Peyer's patch (tissue), 4 donors: ENCODE measurements at regions not wholly inside any gene's neighbourhood (a gene's known extent, or its start where the extent isn't known, plus 50 kb on each side); places are given as distances from the start of the nearest gene placed in this dataset.

Experiments used
- DNase-seq, 3 donors: peaks; one replicate each; pipeline ENCODE4 v3.0.0-alpha.2; 2017 to 2019
- H3K27ac ChIP-seq, 4 donors: fragments of 200-600 bp; sonication (generic); one replicate each; pipeline ENCODE4 v1.5.1; 2016 to 2019
- H3K27me3 ChIP-seq, 2 donors: fragments of 200-600 bp; sonication (generic); one replicate each; pipeline ENCODE4 v1.5.1; 2019
- H3K36me3 ChIP-seq, 3 donors: fragments of 200-600 bp; sonication (generic); one replicate each; pipeline ENCODE4 v1.5.1; 2016 to 2019
- H3K4me1 ChIP-seq, 4 donors: fragments of 200-600 bp; sonication (generic); one replicate each; pipeline ENCODE4 v1.5.1; 2016 to 2019
- H3K4me3 ChIP-seq, 4 donors: fragments of 200-600 bp; sonication (generic); 1 replicate in 3 of 4; 2 replicates in 1 of 4; pipeline ENCODE4 v1.5.1; 2016 to 2019; ENCODE audit warnings: mild to moderate bottlenecking in 1 of 4
- H3K9me3 ChIP-seq, 4 donors: fragments of 200-600 bp; sonication (generic); one replicate each; pipeline ENCODE4 v1.5.1; 2016 to 2019; ENCODE audit warnings: mild to moderate bottlenecking in 1 of 4
- POLR2A ChIP-seq, 2 donors: fragments of 450-650 bp; IDR thresholded peaks; one replicate each; pipeline ENCODE4 v1.5.1; 2017; ENCODE audit warnings: antibody characterized with exemption in 2 of 2, mild to moderate bottlenecking in 2 of 2, moderate library complexity in 2 of 2
- TF ChIP-seq, protein P1 (sequence below), 6 experiments: fragments of 450-650 bp in 4 of 6; fragments of 200-600 bp in 2 of 6; sonication (generic) in 1 of 6; IDR thresholded peaks; one replicate each; pipeline ENCODE4 v1.5.1; 2017 to 2019; ENCODE audit warnings: antibody characterized with exemption in 6 of 6, mild to moderate bottlenecking in 3 of 6, moderate library complexity in 1 of 6

DNA sequence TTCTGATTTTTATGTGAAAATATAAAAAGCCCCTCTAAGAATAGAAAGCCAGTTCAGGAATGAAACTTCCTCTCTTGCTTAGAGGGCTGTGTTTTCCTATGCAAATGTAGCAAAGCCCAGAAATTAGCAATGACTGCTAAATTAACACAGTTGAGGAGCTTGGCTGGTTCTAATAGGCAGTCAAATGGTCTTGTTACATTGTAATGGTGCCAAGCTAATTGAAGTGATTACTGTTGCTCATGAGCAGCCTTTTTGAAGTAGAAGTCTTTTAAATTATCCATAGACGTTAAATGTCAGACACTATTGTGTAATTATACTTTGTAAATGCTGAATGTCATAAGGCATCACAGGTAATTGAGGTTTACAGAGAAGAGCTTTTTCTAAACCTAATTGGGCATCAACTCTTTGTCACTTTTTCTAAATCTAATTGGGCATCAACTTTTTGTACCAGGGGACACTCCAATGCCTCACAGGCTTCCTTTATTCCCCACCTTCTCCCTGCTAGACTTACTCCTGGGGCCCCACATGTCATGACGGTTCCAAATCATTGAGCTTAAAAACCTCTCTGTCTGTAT, 229.1 kb downstream of the PSAT1 start:
- Histone ChIP-seq H3K4me3 (no peak overlapping the region), H3K27ac (no peak overlapping the region), H3K27me3 (no peaks in the 10 kb centered on the region), H3K9me3 (no peaks in the 10 kb centered on the region), H3K4me1 (no peaks in the 10 kb centered on the region), H3K36me3 (no peaks in the 10 kb centered on the region)
- TF ChIP-seq POLR2A (IDR thresholded peaks at IDR 0.05), result no peak
- TF ChIP-seq, protein P1, sequence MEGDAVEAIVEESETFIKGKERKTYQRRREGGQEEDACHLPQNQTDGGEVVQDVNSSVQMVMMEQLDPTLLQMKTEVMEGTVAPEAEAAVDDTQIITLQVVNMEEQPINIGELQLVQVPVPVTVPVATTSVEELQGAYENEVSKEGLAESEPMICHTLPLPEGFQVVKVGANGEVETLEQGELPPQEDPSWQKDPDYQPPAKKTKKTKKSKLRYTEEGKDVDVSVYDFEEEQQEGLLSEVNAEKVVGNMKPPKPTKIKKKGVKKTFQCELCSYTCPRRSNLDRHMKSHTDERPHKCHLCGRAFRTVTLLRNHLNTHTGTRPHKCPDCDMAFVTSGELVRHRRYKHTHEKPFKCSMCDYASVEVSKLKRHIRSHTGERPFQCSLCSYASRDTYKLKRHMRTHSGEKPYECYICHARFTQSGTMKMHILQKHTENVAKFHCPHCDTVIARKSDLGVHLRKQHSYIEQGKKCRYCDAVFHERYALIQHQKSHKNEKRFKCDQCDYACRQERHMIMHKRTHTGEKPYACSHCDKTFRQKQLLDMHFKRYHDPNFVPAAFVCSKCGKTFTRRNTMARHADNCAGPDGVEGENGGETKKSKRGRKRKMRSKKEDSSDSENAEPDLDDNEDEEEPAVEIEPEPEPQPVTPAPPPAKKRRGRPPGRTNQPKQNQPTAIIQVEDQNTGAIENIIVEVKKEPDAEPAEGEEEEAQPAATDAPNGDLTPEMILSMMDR (IDR thresholded peaks at IDR 0.05), result no peak
- DNase-seq, result no peak

DNA sequence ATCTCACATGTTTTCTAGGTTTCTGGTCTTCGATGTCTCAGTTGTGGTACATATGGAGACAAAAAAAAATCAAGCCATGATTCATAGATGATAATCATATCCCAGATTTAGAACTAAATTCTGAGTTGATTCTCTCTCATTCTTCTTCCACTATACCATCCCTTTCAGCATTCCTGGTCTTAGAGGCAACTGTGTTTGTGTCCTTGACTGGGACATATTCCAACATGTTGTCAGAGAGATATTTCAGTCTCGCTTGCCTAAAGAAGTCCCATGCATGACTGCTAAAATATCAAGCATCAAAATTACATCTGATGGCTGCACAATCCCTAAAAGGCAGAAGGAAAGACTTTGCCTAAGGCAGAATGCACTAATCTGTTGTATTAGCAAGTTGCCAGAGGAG, 236.6 kb downstream of the PSAT1 start:
- DNase-seq, result no peak
- Histone ChIP-seq H3K9me3 (no peaks in the 10 kb centered on the region), H3K4me3 (no peak overlapping the region), H3K36me3 (no peaks in the 10 kb centered on the region), H3K27me3 (no peaks in the 10 kb centered on the region), H3K4me1 (no peaks in the 10 kb centered on the region), H3K27ac (no peak overlapping the region)
- TF ChIP-seq, protein P1 (IDR thresholded peaks at IDR 0.05), result no peak
- no peak for TF ChIP-seq POLR2A (IDR thresholded peaks at IDR 0.05)

DNA sequence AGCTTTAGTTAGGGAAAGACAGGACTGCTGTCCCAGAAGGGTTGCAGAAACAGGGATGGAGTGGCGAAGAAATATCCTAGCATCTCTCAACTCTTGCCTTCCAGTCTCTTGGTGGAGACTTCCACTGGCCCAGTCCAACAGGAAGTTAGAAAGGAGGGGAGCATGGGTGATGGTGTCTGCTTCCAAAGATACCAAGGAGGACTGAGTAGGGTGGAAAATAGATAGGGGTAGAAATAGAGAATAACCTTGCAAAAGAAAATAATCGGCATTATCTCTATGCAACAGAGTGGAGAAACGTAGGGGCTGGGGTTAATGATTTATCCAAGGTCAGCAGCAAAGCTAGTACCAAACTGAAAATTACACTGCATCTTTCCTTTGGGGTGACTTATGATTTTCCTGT, 242.3 kb downstream of the PSAT1 start:
- TF ChIP-seq POLR2A (IDR thresholded peaks at IDR 0.05), result no peak
- TF ChIP-seq, protein P1 (IDR thresholded peaks at IDR 0.05), result no peak

DNA sequence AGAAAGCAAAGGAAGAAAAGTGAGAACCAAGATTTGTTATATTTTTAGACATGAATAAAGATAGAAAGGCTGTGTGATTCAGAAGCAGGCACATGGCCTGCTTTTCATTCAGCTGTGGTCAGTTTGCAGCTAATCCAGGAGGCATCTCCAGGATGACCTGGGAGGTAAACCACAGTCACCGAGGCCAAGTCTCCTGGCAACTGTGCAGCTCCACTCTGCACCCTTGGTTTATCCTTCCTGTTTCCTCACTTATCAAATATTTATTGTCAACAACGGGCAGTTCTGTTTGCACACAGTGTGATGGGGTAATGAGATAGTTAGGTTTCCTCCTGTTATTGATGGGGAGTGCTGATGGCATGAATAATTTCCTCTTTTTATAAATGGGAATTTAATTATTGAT, 243.0 kb downstream of the PSAT1 start:
- H3K4me3 ChIP-seq, result no peak overlapping the region
- TF ChIP-seq POLR2A (IDR thresholded peaks at IDR 0.05), result no peak
- TF ChIP-seq, protein P1 (IDR thresholded peaks at IDR 0.05), result no peak
- H3K9me3 ChIP-seq, result no peaks in the 10 kb centered on the region
- H3K36me3 ChIP-seq, result no peaks in the 10 kb centered on the region
- no peak for DNase-seq
- no peak overlapping the region for H3K27ac ChIP-seq
- no peaks in the 10 kb centered on the region for H3K27me3 ChIP-seq
- no peaks in the 10 kb centered on the region for H3K4me1 ChIP-seq

More for the DNA sequence above, 242.3 kb downstream of the PSAT1 start:
- Histone ChIP-seq H3K4me1 (no peaks in the 10 kb centered on the region), H3K9me3 (no peaks in the 10 kb centered on the region), H3K27me3 (no peaks in the 10 kb centered on the region), H3K27ac (no peak overlapping the region), H3K4me3 (no peak overlapping the region), H3K36me3 (no peaks in the 10 kb centered on the region)
- no peak for DNase-seq

DNA sequence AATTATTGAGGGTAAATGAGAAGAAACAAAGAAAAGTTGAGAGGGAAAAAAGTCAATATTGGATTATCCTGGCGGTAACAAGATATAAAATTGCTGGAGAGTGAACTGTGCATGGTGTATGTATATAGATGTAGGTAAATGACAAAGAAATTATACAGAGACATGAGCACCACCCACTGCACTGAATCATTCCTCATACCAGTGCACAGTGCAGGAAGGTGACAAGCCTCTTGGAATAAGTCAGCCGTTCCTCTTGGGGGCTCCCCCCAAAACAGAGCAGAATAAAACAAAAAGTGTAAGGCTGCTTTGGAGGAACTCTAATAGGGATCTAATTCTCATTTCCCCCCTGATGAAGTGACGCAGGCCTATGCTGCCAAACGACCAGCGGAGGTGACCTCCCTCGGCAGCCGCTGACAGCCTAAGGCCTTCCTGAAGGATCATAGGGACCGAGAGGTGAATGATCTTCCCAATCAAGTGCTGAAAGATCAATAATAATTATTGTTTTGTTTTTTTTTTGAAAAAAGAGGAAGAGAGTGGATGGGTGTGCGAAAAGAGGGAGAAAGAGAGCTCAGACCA, 245.0 kb downstream of the PSAT1 start:
- no peaks in the 10 kb centered on the region for H3K27me3 ChIP-seq
- no peak for DNase-seq
- no peak for TF ChIP-seq POLR2A (IDR thresholded peaks at IDR 0.05)
- TF ChIP-seq, protein P1 (IDR thresholded peaks at IDR 0.05), result no peak
- no peak overlapping the region for H3K27ac ChIP-seq
- H3K36me3 ChIP-seq, result no peaks in the 10 kb centered on the region
- H3K9me3 ChIP-seq, result no peaks in the 10 kb centered on the region
- no peaks in the 10 kb centered on the region for H3K4me1 ChIP-seq
- H3K4me3 ChIP-seq, result no peak overlapping the region
